LNCaP clone FGC (cell line): ENCODE measurements at regions not wholly inside any gene's neighbourhood (a gene's known extent, or its start where the extent isn't known, plus 50 kb on each side); places are given as distances from the start of the nearest gene placed in this dataset.

Experiments
- DNase-seq: peaks from one replicate; pipeline ENCODE4 v3.0.0-alpha.2; 2011; ENCODE audit warnings: low read depth
- H3K4me3 ChIP-seq: 2 replicates; pipeline ENCODE4 v1.5.1; 2011; ENCODE audit warnings: mild to moderate bottlenecking, low read depth, low read length, control low read depth
- TF ChIP-seq, protein P1 (sequence below): IDR thresholded peaks from 2 replicates; pipeline ENCODE4 v1.5.1; 2012; ENCODE audit warnings: mild to moderate bottlenecking; ENCODE audit not compliant: control insufficient read depth, insufficient read depth; ENCODE audit errors: extremely low read depth

DNA sequence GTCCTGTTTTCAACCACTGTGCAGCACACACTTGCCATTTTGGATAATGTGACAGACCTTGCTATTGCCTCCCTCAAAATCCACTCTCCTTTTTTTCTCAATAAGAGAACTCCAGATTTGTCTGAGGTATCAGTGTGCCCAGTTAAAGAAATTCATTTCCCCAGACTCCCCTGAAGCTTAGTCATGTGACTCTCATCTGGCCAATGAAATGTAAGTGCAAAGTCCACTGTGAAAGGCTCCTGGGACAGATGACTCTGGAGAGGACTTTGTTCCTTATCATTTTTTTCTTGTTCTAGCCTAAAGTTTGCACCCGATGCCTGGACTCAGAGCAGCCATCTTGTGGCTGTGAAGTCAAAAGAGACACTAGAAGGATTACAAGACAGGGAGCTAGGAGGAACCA, 268.6 kb upstream of the LRTM1 start:
- no peak for DNase-seq
- no peak overlapping the region for H3K4me3 ChIP-seq
- TF ChIP-seq, protein P1, sequence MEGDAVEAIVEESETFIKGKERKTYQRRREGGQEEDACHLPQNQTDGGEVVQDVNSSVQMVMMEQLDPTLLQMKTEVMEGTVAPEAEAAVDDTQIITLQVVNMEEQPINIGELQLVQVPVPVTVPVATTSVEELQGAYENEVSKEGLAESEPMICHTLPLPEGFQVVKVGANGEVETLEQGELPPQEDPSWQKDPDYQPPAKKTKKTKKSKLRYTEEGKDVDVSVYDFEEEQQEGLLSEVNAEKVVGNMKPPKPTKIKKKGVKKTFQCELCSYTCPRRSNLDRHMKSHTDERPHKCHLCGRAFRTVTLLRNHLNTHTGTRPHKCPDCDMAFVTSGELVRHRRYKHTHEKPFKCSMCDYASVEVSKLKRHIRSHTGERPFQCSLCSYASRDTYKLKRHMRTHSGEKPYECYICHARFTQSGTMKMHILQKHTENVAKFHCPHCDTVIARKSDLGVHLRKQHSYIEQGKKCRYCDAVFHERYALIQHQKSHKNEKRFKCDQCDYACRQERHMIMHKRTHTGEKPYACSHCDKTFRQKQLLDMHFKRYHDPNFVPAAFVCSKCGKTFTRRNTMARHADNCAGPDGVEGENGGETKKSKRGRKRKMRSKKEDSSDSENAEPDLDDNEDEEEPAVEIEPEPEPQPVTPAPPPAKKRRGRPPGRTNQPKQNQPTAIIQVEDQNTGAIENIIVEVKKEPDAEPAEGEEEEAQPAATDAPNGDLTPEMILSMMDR = no peak

DNA sequence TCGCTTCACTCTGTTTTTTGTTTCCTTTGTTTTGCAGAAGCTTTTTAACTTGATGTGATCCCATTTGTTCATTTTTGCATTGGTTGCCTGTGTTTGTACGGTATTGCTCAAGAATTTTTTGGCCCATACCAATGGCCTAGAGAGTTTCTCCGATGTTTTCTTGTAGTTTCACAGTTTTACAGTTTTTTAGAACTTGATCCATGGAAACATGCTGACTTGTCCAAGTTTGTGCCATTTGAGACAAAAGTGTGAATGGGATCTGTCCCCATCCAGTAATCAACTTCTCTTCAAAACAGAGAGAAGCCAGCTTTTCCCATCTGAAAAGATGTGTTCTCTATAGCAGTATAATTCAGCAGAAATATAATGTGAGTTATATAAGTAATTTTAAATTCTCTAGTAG, 266.5 kb upstream of the LRTM1 start:
- TF ChIP-seq, protein P1 = no peak
- no peak for DNase-seq
- H3K4me3 ChIP-seq = no peak overlapping the region

DNA sequence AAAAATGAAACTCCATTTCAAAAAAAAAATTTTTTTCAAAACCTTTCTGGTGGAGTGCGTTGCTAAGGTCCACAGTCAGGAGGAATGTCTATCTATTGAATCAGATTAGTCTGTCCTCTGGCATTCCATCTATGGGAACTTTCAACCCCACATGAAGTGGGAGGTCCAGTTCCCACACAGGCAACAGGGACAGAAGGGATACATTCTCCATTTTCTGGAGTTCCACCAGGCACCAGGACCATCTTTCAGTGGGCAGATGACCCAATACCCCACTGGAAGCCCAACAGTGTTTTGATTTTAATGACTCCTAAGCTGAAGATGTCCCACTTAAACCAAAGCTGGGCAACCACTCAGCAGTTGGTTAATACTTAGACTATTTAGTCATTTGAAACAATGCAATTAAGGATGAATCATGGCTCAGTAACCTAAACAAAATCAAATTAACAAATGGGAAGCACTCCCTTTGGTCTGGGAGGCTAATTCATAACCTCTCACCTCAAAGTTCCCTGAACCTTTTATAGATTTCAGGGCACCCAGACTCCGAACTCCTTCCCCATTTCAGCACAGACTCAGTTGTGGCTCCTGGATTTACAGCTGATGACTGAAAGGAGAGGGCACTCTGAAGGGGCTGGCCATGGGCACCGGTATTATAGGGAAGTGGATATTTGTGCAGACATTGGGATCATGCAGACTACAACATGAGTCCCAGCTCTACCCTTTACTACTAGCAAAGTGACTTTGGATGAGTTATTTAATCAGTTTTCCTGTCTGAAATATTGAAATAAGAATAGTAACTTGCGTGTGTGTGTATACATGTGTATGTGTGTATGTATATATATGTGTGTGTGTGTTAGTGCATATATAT, 264.3 kb upstream of the LRTM1 start:
- TF ChIP-seq, protein P1 = no peak
- DNase-seq = no peak
- no peak overlapping the region for H3K4me3 ChIP-seq

DNA sequence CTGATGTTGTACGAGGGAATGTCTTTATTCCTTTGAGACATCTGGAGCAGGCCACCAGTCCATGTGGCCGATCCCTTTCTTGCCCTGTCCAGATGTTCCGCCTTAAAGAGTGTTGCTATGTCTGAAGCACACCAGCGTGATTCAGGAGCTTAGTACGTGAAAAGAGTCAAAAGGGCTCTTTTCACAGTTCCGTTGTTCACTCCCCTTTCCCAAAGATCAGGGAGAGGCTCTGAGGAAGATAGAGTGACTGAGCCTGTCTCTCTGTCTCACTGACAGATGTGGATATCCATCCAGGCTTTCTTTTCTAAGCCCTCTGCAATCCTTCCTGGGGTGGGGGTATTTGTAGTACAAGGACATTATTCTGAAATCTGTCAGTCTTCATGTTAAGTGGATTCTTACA, 262.5 kb upstream of the LRTM1 start:
- H3K4me3 ChIP-seq = no peak overlapping the region
- DNase-seq = no peak
- TF ChIP-seq, protein P1 = no peak

DNA sequence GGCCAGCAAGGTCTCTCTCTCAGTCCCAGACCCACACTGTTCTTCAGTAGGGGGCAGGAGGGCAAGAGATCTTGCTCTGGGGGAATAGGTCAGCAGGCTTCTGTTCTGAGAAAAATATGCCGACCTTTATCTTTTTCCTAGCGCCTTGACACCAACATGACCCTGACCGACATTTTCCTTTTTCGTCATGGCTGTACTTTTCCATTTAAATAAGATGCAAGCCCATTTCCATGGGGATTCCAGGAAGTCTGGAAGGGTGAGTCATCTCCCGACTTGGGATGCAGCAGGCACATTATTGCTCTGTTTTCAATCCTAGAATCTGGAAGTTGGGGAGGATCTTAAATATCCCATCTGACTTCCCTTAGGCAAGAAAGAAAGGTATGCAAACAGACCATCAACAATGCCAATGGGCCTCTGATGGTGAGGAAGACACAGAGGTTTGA, 261.5 kb upstream of the LRTM1 start:
- H3K4me3 ChIP-seq = no peak overlapping the region
- TF ChIP-seq, protein P1 = no peak
- DNase-seq = no peak

DNA sequence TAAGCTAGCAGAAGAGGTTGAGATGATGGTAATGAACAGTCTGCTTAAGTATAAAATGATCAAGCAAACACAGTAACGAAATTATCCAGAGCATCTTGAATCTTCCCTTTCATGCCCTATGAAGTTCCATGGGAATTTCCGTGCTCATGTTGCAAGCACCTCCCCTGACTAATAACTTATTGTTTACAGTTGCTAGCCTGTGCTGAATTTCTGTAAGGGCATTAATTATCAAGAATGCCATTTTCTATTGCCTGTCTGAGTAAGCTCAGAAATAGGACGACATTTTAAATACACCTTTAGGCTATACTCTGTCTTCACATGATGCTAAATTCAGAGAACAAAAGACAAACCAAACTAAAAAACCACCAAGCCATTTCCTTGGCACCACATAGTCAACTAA, 257.5 kb upstream of the LRTM1 start:
- TF ChIP-seq, protein P1 = no peak
- no peak for DNase-seq
- H3K4me3 ChIP-seq = no peak overlapping the region

DNA sequence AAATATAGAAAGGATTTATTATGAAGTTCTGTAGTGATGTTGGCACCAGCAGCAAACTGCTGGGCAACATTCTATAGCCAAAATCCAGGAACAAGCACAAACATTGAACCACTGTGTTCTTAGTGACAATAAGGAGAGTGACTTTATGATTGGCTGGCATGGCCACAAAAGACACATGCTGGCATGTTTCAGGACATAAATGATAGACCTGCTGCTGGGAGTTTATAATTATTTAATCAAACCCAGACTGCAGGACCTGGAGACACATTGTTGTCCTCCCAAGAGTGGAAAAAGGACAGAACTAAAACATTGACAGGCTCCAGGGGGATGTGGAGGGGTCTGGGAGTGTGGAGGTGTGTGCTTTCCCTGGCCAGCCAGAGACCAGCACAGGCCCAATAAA, 255.3 kb upstream of the LRTM1 start:
- TF ChIP-seq, protein P1 = no peak
- peak; percentile 62 for DNase-seq
- no peak overlapping the region for H3K4me3 ChIP-seq
